PC-3 (cell line): ENCODE measurements at regions not wholly inside any gene's neighbourhood (a gene's known extent, or its start where the extent isn't known, plus 50 kb on each side); places are given as distances from the start of the nearest gene placed in this dataset.
"Not testable (repeated sequence)": the region's sequence is repeated elsewhere in the genome, so short reads cannot be mapped to it uniquely, and the experiment has no call there.

Source experiments
- ATAC-seq: fragments of 200-7000 bp; cut with Tn5 transposase; 2 replicates; pipeline ENCODE4 v1.9.1; 2020; ENCODE audit warnings: mild to moderate bottlenecking, moderate library complexity
- BruUV-seq: library from RNA; stranded (reverse); fragments of 400-500 nt; replicated peaks from 2 replicates; lab custom pipeline; 2021; lab: Mats Ljungman, UMichigan
- CTCF ChIA-PET: fragments of 300-600 bp; sonication (Branson Sonifier 250); formaldehyde crosslinking; loops from one replicate; lab custom pipeline; 2022; ENCODE audit warnings: antibody characterized with exemption; lab: Charles Lee
- POLR2A ChIA-PET: fragments of 300-600 bp; sonication (Branson Sonifier 250); formaldehyde crosslinking; loops from one replicate; lab custom pipeline; 2022; ENCODE audit warnings: antibody characterized with exemption; ENCODE audit not compliant: unreplicated experiment; lab: Charles Lee
- DNase-seq: peaks from one replicate; pipeline ENCODE4 v3.0.0-alpha.2; 2015
- H2AFZ ChIP-seq: fragments of 300-600 bp; sonication (generic); 2 replicates; pipeline ENCODE4 v1.6.0; 2016; ENCODE audit warnings: antibody characterized with exemption, low read length
- H3F3A ChIP-seq: fragments of 300-600 bp; sonication (generic); one replicate; pipeline ENCODE4 v1.6.0; 2017; ENCODE audit warnings: antibody characterized with exemption, low read length, control low read depth, mild to moderate bottlenecking; ENCODE audit not compliant: unreplicated experiment
- H3K27ac ChIP-seq: fragments of 300-600 bp; sonication (generic); 2 replicates; pipeline ENCODE4 v1.5.1; 2016; ENCODE audit warnings: mild to moderate bottlenecking, low read length
- H3K27me3 ChIP-seq: fragments of 300-600 bp; sonication (generic); 2 replicates; pipeline ENCODE4 v1.6.1; 2016; ENCODE audit warnings: low read length, mixed read lengths
- H3K36me3 ChIP-seq: fragments of 300-600 bp; sonication (generic); 2 replicates; pipeline ENCODE4 v1.6.1; 2016; ENCODE audit warnings: low read depth, mixed run types, low read length, mixed read lengths
- H3K4me1 ChIP-seq: fragments of 300-600 bp; sonication (generic); 2 replicates; pipeline ENCODE4 v1.5.1; 2016; ENCODE audit warnings: low read length; ENCODE audit not compliant: insufficient read depth
- H3K4me2 ChIP-seq: fragments of 300-600 bp; sonication (generic); 2 replicates; pipeline ENCODE4 v1.6.0; 2016; ENCODE audit warnings: low read length
- H3K4me3 ChIP-seq: fragments of 300-600 bp; sonication (generic); 2 replicates; pipeline ENCODE4 v1.5.1; 2016; ENCODE audit warnings: mild to moderate bottlenecking, low read length, mixed read lengths
- H3K79me2 ChIP-seq: fragments of 300-600 bp; sonication (generic); 2 replicates; pipeline ENCODE4 v1.6.1; 2017; ENCODE audit warnings: low read length, mixed read lengths
- H3K9ac ChIP-seq: fragments of 300-600 bp; sonication (generic); 2 replicates; pipeline ENCODE4 v1.6.0; 2016; ENCODE audit warnings: mild to moderate bottlenecking, low read length
- H3K9me2 ChIP-seq: fragments of 300-600 bp; sonication (generic); replicated peaks from 2 replicates; pipeline ENCODE4 v1.6.1; 2016; ENCODE audit warnings: mixed run types, low read length, mixed read lengths
- H3K9me3 ChIP-seq: fragments of 300-600 bp; sonication (generic); 2 replicates; pipeline ENCODE4 v1.6.1; 2016; ENCODE audit warnings: low read length, mixed read lengths
- H4K20me1 ChIP-seq: fragments of 300-600 bp; sonication (generic); 2 replicates; pipeline ENCODE4 v1.6.1; 2016; ENCODE audit warnings: low read length, mixed read lengths
- EZH2 ChIP-seq: fragments of 300-600 bp; sonication (generic); IDR thresholded peaks from one replicate; pipeline ENCODE4 v1.6.1; 2017; ENCODE audit warnings: antibody characterized with exemption, mild to moderate bottlenecking, low read length; ENCODE audit not compliant: unreplicated experiment
- EZH2phosphoT487 ChIP-seq: fragments of 300-600 bp; sonication (generic); IDR thresholded peaks from 2 replicates; pipeline ENCODE4 v1.6.1; 2018; ENCODE audit warnings: mild to moderate bottlenecking, antibody characterized with exemption, low read length, borderline replicate concordance
- intact Hi-C: fragments of 100-400 bp; cut with micrococcal nuclease; formaldehyde crosslinking; loops from 2 replicates; pipeline ENCODE4 v1.9.0; 2023
- TF ChIP-seq, protein P1 (sequence below): fragments of 300-600 bp; sonication (generic); conservative IDR thresholded peaks from 2 replicates; pipeline ENCODE4 v1.5.1; 2017; ENCODE audit warnings: antibody characterized with exemption, low read depth, mild to moderate bottlenecking, low read length

DNA sequence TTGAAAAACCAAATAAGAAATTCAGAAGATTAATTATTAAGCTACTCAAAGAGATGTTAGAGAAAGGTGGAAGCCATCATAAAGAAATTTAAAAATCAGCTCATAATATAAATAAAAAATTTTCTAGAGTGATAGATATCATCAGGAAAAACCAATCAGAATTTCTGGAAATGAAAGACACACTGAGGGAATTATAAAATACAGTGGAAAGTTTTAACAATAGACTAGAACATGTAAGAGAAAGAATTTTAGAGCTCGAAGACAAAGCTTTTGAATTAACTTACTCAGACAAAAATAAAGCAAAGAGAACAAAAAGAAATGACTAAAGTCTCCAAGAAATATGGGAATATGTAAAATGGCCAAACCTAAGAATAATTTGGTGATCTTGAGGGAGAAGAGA is 1926.9 kb upstream of the RAG2 start:
- no peak overlapping the region for H3K9ac ChIP-seq
- H3K79me2 ChIP-seq: no peaks in the 10 kb centered on the region
- H3K4me3 ChIP-seq: no peak overlapping the region
- CTCF ChIA-PET: no interaction called here
- intact Hi-C loops: no loop called here
- H3K9me2 ChIP-seq: no peaks in the 10 kb centered on the region
- no peaks in the 10 kb centered on the region for H3F3A ChIP-seq
- H4K20me1 ChIP-seq: no peaks in the 10 kb centered on the region
- ATAC-seq (no peak), DNase-seq (no peak)
- no peaks in the 10 kb centered on the region for H3K4me1 ChIP-seq
- H2AFZ ChIP-seq: no peak overlapping the region
- H3K27me3 ChIP-seq: no peaks in the 10 kb centered on the region
- no peak overlapping the region for H3K4me2 ChIP-seq
- TF ChIP-seq, protein P1, sequence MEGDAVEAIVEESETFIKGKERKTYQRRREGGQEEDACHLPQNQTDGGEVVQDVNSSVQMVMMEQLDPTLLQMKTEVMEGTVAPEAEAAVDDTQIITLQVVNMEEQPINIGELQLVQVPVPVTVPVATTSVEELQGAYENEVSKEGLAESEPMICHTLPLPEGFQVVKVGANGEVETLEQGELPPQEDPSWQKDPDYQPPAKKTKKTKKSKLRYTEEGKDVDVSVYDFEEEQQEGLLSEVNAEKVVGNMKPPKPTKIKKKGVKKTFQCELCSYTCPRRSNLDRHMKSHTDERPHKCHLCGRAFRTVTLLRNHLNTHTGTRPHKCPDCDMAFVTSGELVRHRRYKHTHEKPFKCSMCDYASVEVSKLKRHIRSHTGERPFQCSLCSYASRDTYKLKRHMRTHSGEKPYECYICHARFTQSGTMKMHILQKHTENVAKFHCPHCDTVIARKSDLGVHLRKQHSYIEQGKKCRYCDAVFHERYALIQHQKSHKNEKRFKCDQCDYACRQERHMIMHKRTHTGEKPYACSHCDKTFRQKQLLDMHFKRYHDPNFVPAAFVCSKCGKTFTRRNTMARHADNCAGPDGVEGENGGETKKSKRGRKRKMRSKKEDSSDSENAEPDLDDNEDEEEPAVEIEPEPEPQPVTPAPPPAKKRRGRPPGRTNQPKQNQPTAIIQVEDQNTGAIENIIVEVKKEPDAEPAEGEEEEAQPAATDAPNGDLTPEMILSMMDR: no peak
- TF ChIP-seq EZH2: no peak
- no peak for TF ChIP-seq EZH2phosphoT487
- H3K36me3 ChIP-seq: no peaks in the 10 kb centered on the region
- H3K9me3 ChIP-seq: no peaks in the 10 kb centered on the region
- BruUV-seq: no TSS peak
- POLR2A ChIA-PET: no interaction called here
- H3K27ac ChIP-seq: no peak overlapping the region

- TF ChIP-seq, protein P1: no peak
- no peak for TF ChIP-seq EZH2phosphoT487
- no peak for TF ChIP-seq EZH2
- Histone ChIP-seq H3K4me2 (no peak overlapping the region), H3K4me1 (no peaks in the 10 kb centered on the region), H3K36me3 (no peaks in the 10 kb centered on the region), H2AFZ (no peak overlapping the region), H3K9ac (no peak overlapping the region), H3F3A (no peaks in the 10 kb centered on the region), H3K27ac (no peak overlapping the region), H4K20me1 (no peaks in the 10 kb centered on the region), H3K4me3 (no peak overlapping the region), H3K27me3 (no peaks in the 10 kb centered on the region), H3K9me3 (no peaks in the 10 kb centered on the region), H3K79me2 (no peaks in the 10 kb centered on the region), H3K9me2 (no peaks in the 10 kb centered on the region)
- ChIA-PET POLR2A (no interaction called here), CTCF (no interaction called here)
- DNase-seq: no peak
- BruUV-seq: no TSS peak
- intact Hi-C loops: no loop called here
- ATAC-seq: no peak
Measured at GRCh38 chr11:38517991-38518390, 1920.0 kb upstream of the RAG2 start.

DNA sequence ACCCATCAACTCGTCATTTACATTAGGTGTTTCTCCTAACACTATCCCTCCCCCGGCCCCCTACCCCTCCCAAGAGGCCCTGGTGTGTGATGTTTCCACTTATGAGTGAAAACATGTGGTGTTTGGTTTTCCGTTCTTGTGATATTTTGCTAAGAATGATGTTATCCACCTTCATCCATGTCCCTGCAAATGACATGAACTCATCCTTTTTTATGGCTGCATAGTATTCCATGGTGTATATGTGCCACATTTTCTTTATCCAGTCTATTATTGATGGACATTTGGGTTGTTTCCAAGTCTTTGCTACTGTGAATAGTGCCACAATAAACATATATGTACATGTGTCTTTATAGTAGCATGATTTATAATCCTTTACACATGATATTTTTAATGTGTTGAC is 1914.8 kb upstream of the RAG2 start:
- BruUV-seq, H3K36me3 ChIP-seq, H3K79me2 ChIP-seq: not testable (repeated sequence)

More for the DNA sequence above, 1914.8 kb upstream of the RAG2 start:
- H4K20me1 ChIP-seq, H3K9me3 ChIP-seq, H3K4me3 ChIP-seq, CTCF ChIA-PET, H2AFZ ChIP-seq, DNase-seq, H3K9me2 ChIP-seq, intact Hi-C loops, H3K27ac ChIP-seq, H3K4me2 ChIP-seq, ATAC-seq, POLR2A ChIA-PET, H3K9ac ChIP-seq, H3K4me1 ChIP-seq, H3K27me3 ChIP-seq, H3F3A ChIP-seq: not testable (repeated sequence)
